Colonic mucosa (tissue), 4 donors: ENCODE measurements at regions not wholly inside any gene's neighbourhood (a gene's known extent, or its start where the extent isn't known, plus 50 kb on each side); places are given as distances from the start of the nearest gene placed in this dataset.

Source experiments
- DNase-seq: peaks from one replicate; pipeline ENCODE4 v3.0.0-alpha.2; 2020
- H3K27ac ChIP-seq: fragments of 200-600 bp; one replicate; pipeline ENCODE4 v1.8.0; 2021
- H3K27me3 ChIP-seq: fragments of 200-600 bp; one replicate; pipeline ENCODE4 v1.8.0; 2021
- H3K36me3 ChIP-seq: fragments of 200-600 bp; one replicate; pipeline ENCODE4 v1.8.0; 2021
- H3K4me1 ChIP-seq: fragments of 200-600 bp; one replicate; pipeline ENCODE4 v1.8.0; 2021; ENCODE audit warnings: mild to moderate bottlenecking
- H3K4me3 ChIP-seq: fragments of 200-600 bp; one replicate; pipeline ENCODE4 v1.8.0; 2021
- H3K9ac ChIP-seq, 2 donors: one replicate each; pipeline ENCODE4 v1.7.0; 2013; ENCODE audit warnings: control low read depth in 2 of 2, low read depth in 2 of 2, low read length in 2 of 2
- H3K9me3 ChIP-seq: fragments of 200-600 bp; one replicate; pipeline ENCODE4 v1.8.0; 2021
- intact Hi-C: fragments of 100-400 bp; cut with DNase I; formaldehyde crosslinking; loops from one replicate; pipeline ENCODE4 v1.14.1; 2022
- TF ChIP-seq, protein P1 (sequence below): fragments of 200-600 bp; IDR thresholded peaks from one replicate; pipeline ENCODE4 v1.8.0; 2022; ENCODE audit warnings: antibody characterized with exemption, mild to moderate bottlenecking
- donor health status: healthy.
- donor health status: DM: no; HTN: no; CAD: no.
- donor health status: DM: no; HTN: no; CAD: no.

DNA sequence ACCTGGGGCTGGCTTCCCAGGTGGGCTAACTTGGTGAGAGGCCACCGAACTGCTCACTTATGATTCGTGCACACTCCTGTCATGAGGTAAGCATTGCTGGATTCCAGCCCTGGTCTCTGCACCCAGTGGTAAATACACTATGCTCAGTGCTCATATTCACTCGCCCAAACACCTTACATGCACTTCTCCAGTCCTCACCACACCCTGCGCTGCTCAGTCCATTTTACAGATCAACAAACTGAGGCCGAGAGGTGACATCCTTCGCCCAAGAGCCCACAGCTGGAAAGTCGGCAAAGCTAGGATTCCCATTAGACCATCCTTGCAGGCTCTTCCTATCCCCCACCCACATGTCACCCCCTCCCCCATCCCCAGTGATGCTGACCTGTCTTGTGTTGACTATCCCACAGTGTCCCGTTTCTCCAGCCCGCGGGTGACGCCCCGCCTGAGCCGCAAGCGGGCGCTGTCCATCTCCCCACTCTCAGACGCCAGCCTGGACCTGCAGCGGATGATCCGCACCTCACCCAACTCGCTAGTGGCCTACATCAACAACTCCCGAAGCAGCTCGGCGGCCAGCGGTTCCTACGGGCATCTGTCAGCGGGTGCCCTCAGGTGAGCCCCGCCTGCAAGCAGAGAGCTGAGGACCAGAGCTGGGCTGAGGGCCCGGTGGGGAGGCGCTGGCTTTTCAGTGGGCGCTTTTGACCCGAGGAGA is 232.8 kb downstream of the GLI2 start:
- H3K9me3 ChIP-seq: no peaks in the 10 kb centered on the region
- H3K27ac ChIP-seq: no peak overlapping the region
- H3K4me1 ChIP-seq: no peaks in the 10 kb centered on the region
- DNase-seq: no peak
- no peak overlapping the region for H3K9ac ChIP-seq
- H3K36me3 ChIP-seq: no peaks in the 10 kb centered on the region
- no peak overlapping the region for H3K4me3 ChIP-seq
- intact Hi-C loops: no loop called here
- no peaks in the 10 kb centered on the region for H3K27me3 ChIP-seq
- TF ChIP-seq, protein P1, sequence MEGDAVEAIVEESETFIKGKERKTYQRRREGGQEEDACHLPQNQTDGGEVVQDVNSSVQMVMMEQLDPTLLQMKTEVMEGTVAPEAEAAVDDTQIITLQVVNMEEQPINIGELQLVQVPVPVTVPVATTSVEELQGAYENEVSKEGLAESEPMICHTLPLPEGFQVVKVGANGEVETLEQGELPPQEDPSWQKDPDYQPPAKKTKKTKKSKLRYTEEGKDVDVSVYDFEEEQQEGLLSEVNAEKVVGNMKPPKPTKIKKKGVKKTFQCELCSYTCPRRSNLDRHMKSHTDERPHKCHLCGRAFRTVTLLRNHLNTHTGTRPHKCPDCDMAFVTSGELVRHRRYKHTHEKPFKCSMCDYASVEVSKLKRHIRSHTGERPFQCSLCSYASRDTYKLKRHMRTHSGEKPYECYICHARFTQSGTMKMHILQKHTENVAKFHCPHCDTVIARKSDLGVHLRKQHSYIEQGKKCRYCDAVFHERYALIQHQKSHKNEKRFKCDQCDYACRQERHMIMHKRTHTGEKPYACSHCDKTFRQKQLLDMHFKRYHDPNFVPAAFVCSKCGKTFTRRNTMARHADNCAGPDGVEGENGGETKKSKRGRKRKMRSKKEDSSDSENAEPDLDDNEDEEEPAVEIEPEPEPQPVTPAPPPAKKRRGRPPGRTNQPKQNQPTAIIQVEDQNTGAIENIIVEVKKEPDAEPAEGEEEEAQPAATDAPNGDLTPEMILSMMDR: no peak

DNA sequence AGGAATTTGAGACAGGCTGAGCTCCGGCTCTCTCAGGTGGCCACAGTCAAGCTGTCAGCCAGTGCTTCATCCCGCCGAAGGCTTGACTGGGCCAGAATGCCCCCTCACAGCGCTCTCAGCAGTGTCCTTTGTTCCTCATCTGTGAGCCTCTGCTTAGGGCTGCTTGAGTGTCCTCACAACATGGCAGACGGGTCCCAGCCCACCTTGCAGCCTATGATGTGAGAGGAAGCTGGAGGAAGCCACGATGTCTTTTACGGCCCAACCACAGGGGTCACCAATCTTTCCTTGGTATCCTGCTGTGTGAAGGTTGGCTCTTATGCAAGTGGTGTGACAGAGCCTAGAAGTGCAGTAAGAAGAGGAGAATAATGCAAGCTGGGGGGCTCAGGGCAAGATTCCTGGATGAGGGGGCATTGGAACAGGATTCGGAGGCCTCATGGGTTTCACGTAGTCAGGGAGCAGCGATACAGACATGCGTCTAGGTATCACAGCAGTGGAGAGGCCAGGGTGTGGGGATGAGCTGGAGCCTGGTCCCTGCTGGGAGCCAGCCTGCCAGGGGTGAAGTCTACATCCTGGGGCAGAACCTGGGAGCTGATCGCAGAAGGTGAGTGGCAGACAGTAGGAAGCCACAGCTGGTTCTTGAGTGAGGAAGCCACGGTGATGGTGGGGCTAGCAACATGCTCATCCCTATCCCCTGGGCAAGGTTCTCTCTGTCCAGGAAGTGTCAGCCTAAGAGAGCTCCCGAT is 234.1 kb downstream of the GLI2 start:
- intact Hi-C loops: no loop called here
- no peaks in the 10 kb centered on the region for H3K27me3 ChIP-seq
- no peak for DNase-seq
- H3K4me3 ChIP-seq: no peak overlapping the region
- H3K36me3 ChIP-seq: no peaks in the 10 kb centered on the region
- H3K9me3 ChIP-seq: no peaks in the 10 kb centered on the region
- TF ChIP-seq, protein P1: no peak
- no peak overlapping the region for H3K27ac ChIP-seq
- H3K9ac ChIP-seq: no peak overlapping the region
- no peaks in the 10 kb centered on the region for H3K4me1 ChIP-seq

DNA sequence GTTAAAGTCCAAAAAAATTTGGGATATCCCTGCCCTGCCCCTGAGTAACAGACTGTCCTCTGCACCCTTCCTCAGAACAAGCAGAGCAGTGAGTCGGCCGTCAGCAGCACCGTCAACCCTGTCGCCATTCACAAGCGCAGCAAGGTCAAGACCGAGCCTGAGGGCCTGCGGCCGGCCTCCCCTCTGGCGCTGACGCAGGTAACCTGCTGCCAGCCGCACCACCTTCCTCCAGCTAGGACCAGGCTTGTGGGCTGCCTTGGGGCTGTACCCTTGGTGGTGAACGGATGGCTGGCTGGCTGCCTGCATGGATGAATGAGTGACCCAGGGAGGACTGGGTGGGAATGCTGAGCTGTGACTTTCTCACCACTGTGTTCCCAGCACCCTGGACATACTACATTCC is 236.2 kb downstream of the GLI2 start:
- no peak overlapping the region for H3K27ac ChIP-seq
- intact Hi-C loops: no loop called here
- no peaks in the 10 kb centered on the region for H3K36me3 ChIP-seq
- H3K9ac ChIP-seq: no peak overlapping the region
- DNase-seq: no peak
- H3K4me1 ChIP-seq: no peaks in the 10 kb centered on the region
- no peaks in the 10 kb centered on the region for H3K9me3 ChIP-seq
- TF ChIP-seq, protein P1: no peak
- H3K4me3 ChIP-seq: no peak overlapping the region
- no peaks in the 10 kb centered on the region for H3K27me3 ChIP-seq

DNA sequence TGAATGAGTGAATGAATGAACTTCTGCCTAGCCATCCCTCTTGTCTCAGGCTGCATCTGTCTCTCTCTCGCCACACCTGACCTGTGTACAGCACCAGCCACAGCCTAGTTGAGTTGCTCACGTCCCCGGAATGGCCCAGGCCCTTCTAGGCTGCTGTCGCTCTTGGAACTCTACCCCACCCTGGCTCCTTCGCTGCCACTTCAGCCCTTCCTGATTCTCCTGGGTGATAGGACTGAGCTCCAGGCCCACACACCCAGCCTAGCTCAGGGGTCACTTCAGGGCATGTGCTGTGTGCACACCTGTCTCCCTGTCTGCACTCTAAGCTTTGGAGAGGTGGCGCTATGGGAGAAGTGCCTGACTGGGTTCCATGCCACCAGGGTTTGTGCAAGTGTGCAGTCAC is 236.6 kb downstream of the GLI2 start:
- H3K36me3 ChIP-seq: no peaks in the 10 kb centered on the region
- TF ChIP-seq, protein P1: no peak
- H3K9ac ChIP-seq: no peak overlapping the region
- no peak overlapping the region for H3K4me3 ChIP-seq
- no peaks in the 10 kb centered on the region for H3K9me3 ChIP-seq
- DNase-seq: no peak
- no peak overlapping the region for H3K27ac ChIP-seq
- H3K4me1 ChIP-seq: no peaks in the 10 kb centered on the region
- intact Hi-C loops: no loop called here
- H3K27me3 ChIP-seq: no peaks in the 10 kb centered on the region

DNA sequence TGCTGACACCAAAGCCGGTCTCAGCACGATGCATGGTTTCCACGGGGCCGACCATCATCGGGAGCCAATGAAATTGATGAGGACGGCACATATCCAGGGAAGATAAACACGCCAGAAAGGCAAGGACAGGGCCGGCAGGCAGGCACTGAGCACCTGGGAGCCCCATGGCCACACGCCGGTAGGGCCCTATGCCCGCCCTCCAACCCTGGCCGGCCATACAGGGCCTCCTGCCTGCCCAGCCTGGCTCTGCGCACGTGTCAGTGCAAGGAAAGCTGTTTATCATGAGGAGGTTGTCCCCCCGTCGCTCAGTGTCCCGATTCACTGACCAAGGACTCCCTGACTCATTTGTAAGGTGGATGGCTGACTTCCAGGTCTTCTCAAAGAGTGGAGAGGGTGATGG is 237.5 kb downstream of the GLI2 start:
- no peaks in the 10 kb centered on the region for H3K36me3 ChIP-seq
- intact Hi-C loops: no loop called here
- TF ChIP-seq, protein P1: no peak
- no peak overlapping the region for H3K9ac ChIP-seq
- H3K27ac ChIP-seq: no peak overlapping the region
- no peaks in the 10 kb centered on the region for H3K4me1 ChIP-seq
- no peak overlapping the region for H3K4me3 ChIP-seq
- DNase-seq: no peak
- H3K9me3 ChIP-seq: no peaks in the 10 kb centered on the region
- H3K27me3 ChIP-seq: no peaks in the 10 kb centered on the region
